GM18519 (cell line): ENCODE measurements at regions not wholly inside any gene's neighbourhood (a gene's known extent, or its start where the extent isn't known, plus 50 kb on each side); places are given as distances from the start of the nearest gene placed in this dataset.
"Not testable (repeated sequence)": the region's sequence is repeated elsewhere in the genome, so short reads cannot be mapped to it uniquely, and the experiment has no call there.

Experiments
- ATAC-seq: cut with Tn5 transposase; IDR thresholded peaks from one replicate; pipeline ENCODE4 v1.9.1; 2021; ENCODE audit warnings: mild to moderate bottlenecking, moderate library complexity; ENCODE audit not compliant: unreplicated experiment, low FRiP score

DNA sequence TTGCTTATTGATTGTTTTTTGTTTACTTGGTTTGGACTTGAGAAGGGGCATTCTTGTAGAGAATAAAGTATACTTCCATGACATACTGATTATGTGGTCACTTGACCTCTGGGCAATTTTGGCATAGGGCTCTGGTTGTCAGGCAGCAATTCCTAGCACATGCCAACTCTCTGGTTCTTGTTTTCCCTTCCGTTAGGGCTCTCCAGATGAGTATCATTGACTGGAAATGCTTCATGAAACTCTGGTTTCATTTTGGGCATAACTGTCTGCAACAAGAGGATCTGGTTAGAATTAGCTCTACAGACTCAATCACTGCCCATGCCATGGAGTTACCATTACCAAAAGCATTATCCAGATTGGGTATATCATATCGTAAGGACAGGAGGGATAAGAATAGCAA, 1057.9 kb downstream of the FAT4 start:
- ATAC-seq = no peak

DNA sequence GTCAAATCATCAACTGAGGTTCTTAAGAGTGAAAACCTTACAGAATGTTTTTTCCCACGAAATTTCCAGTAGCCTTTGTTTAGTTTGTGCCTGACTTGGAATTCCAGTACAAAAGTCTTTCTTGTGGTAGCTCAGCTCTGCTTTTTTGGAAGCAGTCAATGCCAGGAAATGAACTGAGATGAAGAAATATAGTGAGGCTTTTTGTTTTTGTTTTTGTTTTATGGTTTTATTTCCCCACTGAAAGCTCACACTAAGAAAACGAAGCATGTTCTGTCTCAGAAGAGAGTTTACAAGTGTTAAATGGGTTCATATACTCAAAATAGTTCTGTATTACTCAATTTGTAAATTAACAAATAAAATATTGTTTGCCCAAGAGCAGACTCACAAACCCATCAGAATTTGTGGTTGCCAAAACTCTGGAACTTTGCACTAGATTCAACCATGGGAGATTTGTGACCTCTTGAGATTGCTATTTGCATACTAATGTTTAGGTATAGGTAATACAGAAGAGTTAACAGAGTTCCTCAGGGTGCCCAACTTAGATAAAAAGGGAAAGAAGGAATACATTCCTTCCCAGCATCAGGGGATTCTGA, 1060.8 kb downstream of the FAT4 start:
- no peak for ATAC-seq

DNA sequence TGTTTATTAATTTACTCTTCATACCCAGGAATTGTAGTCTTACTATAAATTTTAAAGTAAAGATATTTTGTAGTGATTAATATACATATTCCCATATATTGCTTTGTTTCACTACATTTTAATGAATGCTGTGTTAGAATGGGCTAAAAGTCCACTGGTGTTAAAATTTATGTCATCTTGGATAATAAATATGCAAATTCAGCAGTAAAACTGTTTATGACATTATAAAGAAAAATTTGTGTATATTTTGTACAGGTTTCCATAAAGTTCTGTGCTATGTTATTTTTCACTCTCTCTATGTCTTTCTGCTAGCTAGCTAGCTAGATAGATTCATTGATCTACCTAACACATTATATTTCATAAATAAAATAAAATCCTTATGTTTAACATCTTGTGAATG, 1071.2 kb downstream of the FAT4 start:
- ATAC-seq = no peak

GRCh38 chr4:126386512-126386911, 1071.8 kb downstream of the FAT4 start:
- ATAC-seq = no peak

DNA sequence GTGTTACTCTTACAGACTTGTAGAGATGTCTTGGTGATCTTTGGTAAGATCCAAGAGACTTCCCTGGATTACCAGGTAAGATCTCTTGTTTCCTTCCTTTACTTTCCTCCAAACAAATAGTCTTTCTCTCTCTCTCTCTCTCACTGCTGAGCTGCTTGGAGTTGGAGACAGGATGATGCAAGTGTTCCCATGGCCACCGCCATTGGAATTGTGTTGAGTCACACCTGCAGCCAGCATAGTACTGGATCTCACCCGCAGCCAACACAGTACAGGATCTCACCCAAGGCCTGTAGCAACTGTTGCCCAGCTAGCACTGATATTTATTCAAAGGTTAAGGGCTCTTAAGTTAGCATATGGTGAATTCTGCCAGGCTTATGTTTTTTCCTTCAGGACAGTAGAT, 1080.9 kb downstream of the FAT4 start:
- ATAC-seq = no peak

- ATAC-seq = no peak
Observed at GRCh38 chr4:126396121-126396520, 1081.4 kb downstream of the FAT4 start.

DNA sequence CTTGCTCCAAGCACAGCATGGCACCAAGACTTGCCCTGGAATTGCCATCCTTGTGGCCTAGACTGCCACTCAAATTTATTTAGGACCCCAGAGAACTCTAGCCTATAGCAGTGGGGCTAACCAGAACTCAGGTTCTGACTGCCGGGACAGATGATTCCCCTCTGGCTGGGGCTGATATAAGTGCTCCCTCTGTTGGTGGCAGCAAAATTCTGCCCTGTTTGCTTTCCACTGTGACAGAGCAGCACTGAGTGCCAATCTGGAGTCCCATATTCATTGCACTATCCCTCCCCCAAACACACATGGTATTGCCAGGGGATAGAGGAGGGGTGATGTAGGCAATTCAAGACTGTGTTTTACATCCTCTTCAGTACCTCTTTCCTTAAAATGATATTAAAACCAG, 1081.9 kb downstream of the FAT4 start:
- ATAC-seq = no peak

DNA sequence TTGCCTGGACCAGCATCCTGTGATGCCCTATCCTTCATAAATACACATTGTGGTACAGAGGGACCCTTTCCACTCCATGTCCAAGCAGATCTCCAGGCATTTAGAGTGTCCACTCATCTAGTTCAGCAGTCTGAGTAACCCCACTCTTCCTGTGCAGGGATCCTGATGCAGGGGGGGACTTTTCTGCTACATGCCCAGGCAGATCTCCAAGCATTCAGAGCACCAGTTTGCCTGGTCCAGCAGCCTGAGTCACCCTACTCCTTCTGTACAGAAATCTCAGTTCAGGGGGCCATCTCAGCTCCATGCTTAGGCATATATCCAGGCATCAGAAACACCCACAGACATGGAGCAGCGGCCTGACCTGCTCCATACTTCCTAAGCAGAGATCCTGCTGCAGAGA, 1089.8 kb downstream of the FAT4 start:
- no peak for ATAC-seq

GRCh38 chr4:126405369-126405982, 1090.7 kb downstream of the FAT4 start:
- no peak for ATAC-seq

DNA sequence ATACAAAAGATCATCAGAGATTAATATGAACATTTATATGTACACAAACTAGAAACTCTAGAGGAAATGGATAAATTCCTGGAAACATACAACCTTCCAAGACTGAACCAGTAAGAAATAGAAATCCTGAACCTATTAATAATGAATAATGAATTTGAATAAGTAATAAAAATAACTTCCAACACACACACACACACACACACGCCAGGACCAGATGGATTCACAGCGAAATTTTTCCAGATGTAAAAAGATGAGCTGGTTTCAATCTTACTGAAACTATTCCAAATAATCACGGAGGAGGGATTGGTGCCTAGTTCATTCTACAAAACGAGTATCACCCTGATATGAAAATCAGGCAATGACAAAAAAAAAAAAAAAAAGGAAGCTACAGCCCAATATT, 1095.0 kb downstream of the FAT4 start:
- no peak for ATAC-seq

DNA sequence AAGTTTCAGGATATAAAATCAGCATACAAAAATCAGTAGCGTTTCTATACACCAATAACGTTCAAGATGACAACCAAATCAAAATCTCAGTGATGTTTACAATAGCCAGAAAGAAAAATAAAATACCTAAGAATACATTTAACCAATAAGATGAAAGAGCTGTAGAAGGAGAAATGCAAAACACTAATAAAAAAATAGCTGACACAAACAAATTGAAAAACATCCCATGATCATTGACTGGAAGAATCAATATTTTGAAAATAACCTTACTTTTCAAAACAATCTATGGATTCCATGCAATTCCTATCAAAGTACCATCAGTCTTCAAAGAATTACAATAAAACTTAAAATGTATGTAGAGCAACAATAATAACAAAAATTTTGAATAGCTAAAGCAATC, 1096.3 kb downstream of the FAT4 start:
- no peak for ATAC-seq

DNA sequence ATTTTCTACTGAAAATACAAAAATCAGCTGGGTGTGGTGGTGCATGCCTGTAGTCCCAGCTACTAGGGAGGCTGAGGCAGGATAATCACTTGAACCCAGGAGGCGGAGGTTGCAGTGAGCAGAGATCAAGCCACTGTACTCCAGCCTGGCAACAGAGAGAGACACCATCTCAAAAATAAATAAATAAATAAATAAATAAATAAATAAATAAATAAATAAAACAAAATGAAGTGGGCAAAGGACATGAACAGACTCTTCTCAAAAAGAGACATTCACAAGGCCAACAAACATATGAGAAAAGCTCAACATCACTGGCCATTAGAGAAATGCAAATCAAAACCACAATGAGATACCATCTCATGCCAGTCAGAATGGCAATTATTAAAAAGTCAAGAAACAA, 1097.6 kb downstream of the FAT4 start:
- not testable (repeated sequence) for ATAC-seq

DNA sequence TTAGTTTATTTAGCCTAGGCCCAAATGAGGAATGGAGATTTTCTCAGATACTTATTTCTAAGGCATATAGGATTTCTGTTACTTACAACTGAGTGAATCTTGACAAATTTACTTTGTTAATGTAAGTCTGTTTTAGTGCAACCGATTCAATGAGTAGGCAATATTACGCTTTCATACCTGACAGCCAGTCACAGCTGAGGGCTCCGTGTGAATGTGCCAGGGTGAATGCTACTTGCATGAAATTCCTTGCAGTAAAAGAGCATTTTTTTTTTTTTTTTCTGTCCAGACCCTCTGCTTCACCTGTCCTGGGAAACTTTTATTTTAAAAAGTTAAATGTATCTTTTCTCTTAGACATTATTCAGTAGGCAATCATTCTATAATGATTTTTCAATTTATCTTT, 1100.0 kb downstream of the FAT4 start:
- ATAC-seq = no peak

GRCh38 chr4:126419266-126419665, 1104.5 kb downstream of the FAT4 start:
- no peak for ATAC-seq

- no peak for ATAC-seq
Observed at GRCh38 chr4:126427853-126428252, 1113.1 kb downstream of the FAT4 start.

DNA sequence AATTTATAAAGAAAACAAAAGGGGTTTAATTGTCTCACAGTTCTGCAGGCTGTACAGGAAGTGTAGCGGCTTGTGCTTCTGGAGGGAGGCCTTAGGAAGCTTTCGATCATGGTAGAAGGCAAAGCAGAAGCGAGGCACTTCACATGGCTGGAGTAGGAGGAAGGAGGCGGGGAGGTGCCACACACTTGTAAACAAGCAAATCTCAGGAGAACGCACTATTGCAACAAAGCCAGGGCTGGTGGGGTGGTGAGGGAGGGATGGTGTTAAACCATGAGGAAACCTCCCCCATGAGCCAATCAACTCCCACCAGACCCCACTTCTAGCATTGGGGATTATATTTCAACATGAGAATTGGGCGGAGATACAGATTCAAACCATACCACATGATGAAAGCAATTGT, 1116.3 kb downstream of the FAT4 start:
- ATAC-seq = no peak

GRCh38 chr4:126435491-126435890, 1120.7 kb downstream of the FAT4 start:
- no peak for ATAC-seq

- ATAC-seq = no peak
Observed at GRCh38 chr4:126440297-126440696, 1125.5 kb downstream of the FAT4 start.

- no peak for ATAC-seq
Observed at GRCh38 chr4:126441173-126442035, 1126.6 kb downstream of the FAT4 start.

- no peak for ATAC-seq
Observed at GRCh38 chr4:126445596-126445995, 1130.8 kb downstream of the FAT4 start.

GRCh38 chr4:126446917-126447316, 1132.2 kb downstream of the FAT4 start:
- no peak for ATAC-seq
